ENCODE measurements at regions not wholly inside any gene's neighbourhood (a gene's known extent, or its start where the extent isn't known, plus 50 kb on each side); places are given as distances from the start of the nearest gene placed in this dataset.

DNA sequence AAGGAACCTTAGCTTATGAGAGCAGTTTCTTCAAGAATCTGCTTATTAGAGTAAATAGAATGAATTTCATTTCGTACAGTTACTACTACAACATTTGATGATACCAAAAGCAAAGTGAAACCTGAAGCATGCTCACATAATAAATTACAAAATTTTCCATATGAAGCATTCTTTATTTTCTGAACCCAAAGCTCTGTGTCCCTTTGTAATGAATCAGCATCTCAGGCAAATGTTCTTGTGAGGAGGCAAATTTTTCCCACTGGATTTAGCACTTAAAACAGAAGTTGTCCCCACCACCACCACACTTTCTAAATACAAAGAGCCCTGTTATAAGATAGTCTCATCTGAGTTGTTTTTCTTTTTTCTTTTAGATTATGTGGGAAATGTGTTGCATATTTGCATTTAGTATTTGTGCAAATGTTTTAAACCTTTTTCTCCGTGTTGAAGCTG is 70.7 kb upstream of the NFKB1 start:
- Histone ChIP-seq H4K91ac (ENCODE audit: low read depth, low read length, poor library complexity) (no peak overlapping the region), H2BK12ac (ENCODE audit: low read length) (no peak overlapping the region), H3K9ac (ENCODE audit: low read depth, low read length, poor library complexity) (no peak overlapping the region), H4K8ac (ENCODE audit: low read depth, low read length) (no peak overlapping the region), H3K23ac (ENCODE audit: low read depth, low read length, poor library complexity) (no peak overlapping the region), H3K4ac (ENCODE audit: low read length) (no peak overlapping the region), H3K18ac (ENCODE audit: low read length) (no peak overlapping the region), H3K27ac (replicated peaks; ENCODE audit: low read length) (no peak overlapping the region), H3K4me1 (ENCODE audit: control insufficient read depth in 2 of 2, insufficient read depth in 1 of 2, low read depth in 1 of 2, low read length in 2 of 2) (no peaks in the 10 kb centered on the region), H3K4me2 (ENCODE audit: insufficient read depth, low read length, poor library complexity, severe bottlenecking) (no peak overlapping the region), H2AK5ac (ENCODE audit: low read depth, low read length) (no peak overlapping the region), H2AFZ (ENCODE audit: low read length) (peak overlapping the region; percentile 79), H3K14ac (ENCODE audit: low read length) (no peak overlapping the region), H2BK15ac (ENCODE audit: low read length) (no peak overlapping the region), H3K9me3 (replicated peaks in 1 of 2; ENCODE audit: control insufficient read depth in 2 of 2, insufficient read depth in 1 of 2, low read depth in 1 of 2, low read length in 2 of 2) (peaks cover 0 to 5% of the 10 kb centered on the region in 2 donors), H2BK120ac (ENCODE audit: low read depth, low read length) (no peak overlapping the region), H3K27me3 (ENCODE audit: control insufficient read depth in 3 of 3, insufficient read depth in 3 of 3, low read depth in 1 of 3, low read length in 3 of 3) (no peaks in the 10 kb centered on the region), H3K79me1 (ENCODE audit: low read depth, low read length) (no peaks in the 10 kb centered on the region), H3K36me3 (replicated peaks in 1 of 2; ENCODE audit: control insufficient read depth in 2 of 2, insufficient read depth in 2 of 2, low read length in 2 of 2) (no peaks in the 10 kb centered on the region), H2BK5ac (ENCODE audit: low read length) (no peak overlapping the region), H3K4me3 (ENCODE audit: low read length in 2 of 2) (peak overlapping the region in 1 of 2 donors; percentile 45)
- no peak for DNase-seq (ENCODE audit: low spot score)
- WGBS, 2 donors (ENCODE audit: extremely low coverage in 2 of 2, insufficient read length in 2 of 2, insufficient replicate concordance in 1 of 2): no CpG with 5 or more reads among the region's 2 CpGs

DNA sequence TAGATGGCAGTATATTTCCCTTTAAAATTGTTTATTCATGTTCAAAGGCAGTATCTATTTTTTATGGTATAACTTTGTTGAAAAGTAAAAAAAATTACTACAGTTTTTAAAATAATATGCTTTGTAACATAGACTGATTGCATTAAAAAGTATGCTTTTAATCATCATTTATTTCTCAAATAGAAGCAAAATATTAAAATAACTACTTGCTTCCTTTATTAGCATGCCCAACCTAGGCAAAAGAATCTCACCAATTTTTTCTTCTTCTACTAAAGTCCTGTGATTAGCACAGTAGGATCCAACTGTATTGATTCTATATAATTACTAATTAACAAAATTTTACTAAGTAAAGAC is 69.6 kb upstream of the NFKB1 start:
- Histone ChIP-seq H3K4me2 (ENCODE audit: insufficient read depth, low read length, poor library complexity, severe bottlenecking) (no peak overlapping the region), H2BK12ac (ENCODE audit: low read length) (no peak overlapping the region), H3K36me3 (replicated peaks in 1 of 2; ENCODE audit: control insufficient read depth in 2 of 2, insufficient read depth in 2 of 2, low read length in 2 of 2) (no peaks in the 10 kb centered on the region), H3K27me3 (ENCODE audit: control insufficient read depth in 3 of 3, insufficient read depth in 3 of 3, low read depth in 1 of 3, low read length in 3 of 3) (no peaks in the 10 kb centered on the region), H3K4me3 (ENCODE audit: low read length in 2 of 2) (peak overlapping the region in 1 of 2 donors; percentile 45), H3K9ac (ENCODE audit: low read depth, low read length, poor library complexity) (no peak overlapping the region), H2BK120ac (ENCODE audit: low read depth, low read length) (no peak overlapping the region), H3K9me3 (replicated peaks in 1 of 2; ENCODE audit: control insufficient read depth in 2 of 2, insufficient read depth in 1 of 2, low read depth in 1 of 2, low read length in 2 of 2) (peaks cover 0 to 5% of the 10 kb centered on the region in 2 donors), H2BK5ac (ENCODE audit: low read length) (no peak overlapping the region), H2AFZ (ENCODE audit: low read length) (no peak overlapping the region), H3K79me1 (ENCODE audit: low read depth, low read length) (no peaks in the 10 kb centered on the region), H4K91ac (ENCODE audit: low read depth, low read length, poor library complexity) (no peak overlapping the region), H3K23ac (ENCODE audit: low read depth, low read length, poor library complexity) (no peak overlapping the region), H3K14ac (ENCODE audit: low read length) (no peak overlapping the region), H3K4ac (ENCODE audit: low read length) (no peak overlapping the region), H2AK5ac (ENCODE audit: low read depth, low read length) (no peak overlapping the region), H3K4me1 (ENCODE audit: control insufficient read depth in 2 of 2, insufficient read depth in 1 of 2, low read depth in 1 of 2, low read length in 2 of 2) (no peaks in the 10 kb centered on the region), H3K18ac (ENCODE audit: low read length) (no peak overlapping the region), H4K8ac (ENCODE audit: low read depth, low read length) (no peak overlapping the region), H2BK15ac (ENCODE audit: low read length) (no peak overlapping the region), H3K27ac (replicated peaks; ENCODE audit: low read length) (no peak overlapping the region)
- no peak for DNase-seq (ENCODE audit: low spot score)

DNA sequence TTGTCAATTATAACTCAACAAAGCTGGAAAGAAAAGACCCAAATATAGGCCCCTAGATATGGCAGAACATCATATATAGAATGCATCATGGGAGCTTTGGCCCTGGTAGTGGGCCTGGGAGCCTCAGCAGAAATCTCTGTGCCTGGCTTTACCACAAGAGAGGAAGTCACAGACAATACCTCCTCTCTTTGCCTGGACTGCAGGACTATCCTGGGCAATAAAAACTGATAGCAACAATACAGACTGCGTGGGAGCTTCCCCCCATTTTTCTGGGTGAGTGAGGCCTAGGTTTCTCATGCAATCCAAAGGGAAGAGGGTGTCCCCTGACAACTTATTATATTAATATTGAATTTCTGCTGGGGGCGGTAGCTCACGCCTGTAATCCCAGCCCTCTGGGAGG is 64.0 kb upstream of the NFKB1 start:
- H3K4me3 ChIP-seq (ENCODE audit: low read length in 2 of 2): no peak overlapping the region
- no peak overlapping the region for H2AFZ ChIP-seq (ENCODE audit: low read length)
- no CpG with 5 or more reads among the region's 3 CpGs for WGBS, 2 donors (ENCODE audit: extremely low coverage in 2 of 2, insufficient read length in 2 of 2, insufficient replicate concordance in 1 of 2)
- H2BK12ac ChIP-seq (ENCODE audit: low read length): no peak overlapping the region
- no peak overlapping the region for H3K4me2 ChIP-seq (ENCODE audit: insufficient read depth, low read length, poor library complexity, severe bottlenecking)
- H3K4ac ChIP-seq (ENCODE audit: low read length): no peak overlapping the region
- no peak overlapping the region for H3K27ac ChIP-seq (replicated peaks; ENCODE audit: low read length)
- no peak overlapping the region for H3K23ac ChIP-seq (ENCODE audit: low read depth, low read length, poor library complexity)
- no peaks in the 10 kb centered on the region for H3K79me1 ChIP-seq (ENCODE audit: low read depth, low read length)
- no peaks in the 10 kb centered on the region for H3K27me3 ChIP-seq (ENCODE audit: control insufficient read depth in 3 of 3, insufficient read depth in 3 of 3, low read depth in 1 of 3, low read length in 3 of 3)
- no peak overlapping the region for H2AK5ac ChIP-seq (ENCODE audit: low read depth, low read length)
- H3K14ac ChIP-seq (ENCODE audit: low read length): no peak overlapping the region
- no peak for DNase-seq (ENCODE audit: low spot score)
- no peak overlapping the region for H3K18ac ChIP-seq (ENCODE audit: low read length)
- peaks cover 0 to 5% of the 10 kb centered on the region in 2 donors for H3K9me3 ChIP-seq (replicated peaks in 1 of 2; ENCODE audit: control insufficient read depth in 2 of 2, insufficient read depth in 1 of 2, low read depth in 1 of 2, low read length in 2 of 2)
- H3K4me1 ChIP-seq (ENCODE audit: control insufficient read depth in 2 of 2, insufficient read depth in 1 of 2, low read depth in 1 of 2, low read length in 2 of 2): peaks cover 4 to 12% of the 10 kb centered on the region in 2 donors
- no peak overlapping the region for H2BK5ac ChIP-seq (ENCODE audit: low read length)
- no peak overlapping the region for H2BK120ac ChIP-seq (ENCODE audit: low read depth, low read length)
- H2BK15ac ChIP-seq (ENCODE audit: low read length): no peak overlapping the region
- H4K91ac ChIP-seq (ENCODE audit: low read depth, low read length, poor library complexity): no peak overlapping the region
- H3K36me3 ChIP-seq (replicated peaks in 1 of 2; ENCODE audit: control insufficient read depth in 2 of 2, insufficient read depth in 2 of 2, low read length in 2 of 2): no peaks in the 10 kb centered on the region
- no peak overlapping the region for H4K8ac ChIP-seq (ENCODE audit: low read depth, low read length)
- H3K9ac ChIP-seq (ENCODE audit: low read depth, low read length, poor library complexity): no peak overlapping the region

- Histone ChIP-seq H3K4me3 (ENCODE audit: low read length in 2 of 2) (no peak overlapping the region), H3K14ac (ENCODE audit: low read length) (no peak overlapping the region), H2BK5ac (ENCODE audit: low read length) (no peak overlapping the region), H4K8ac (ENCODE audit: low read depth, low read length) (no peak overlapping the region), H3K4ac (ENCODE audit: low read length) (no peak overlapping the region), H3K4me2 (ENCODE audit: insufficient read depth, low read length, poor library complexity, severe bottlenecking) (no peak overlapping the region), H3K36me3 (replicated peaks in 1 of 2; ENCODE audit: control insufficient read depth in 2 of 2, insufficient read depth in 2 of 2, low read length in 2 of 2) (no peaks in the 10 kb centered on the region), H3K9me3 (replicated peaks in 1 of 2; ENCODE audit: control insufficient read depth in 2 of 2, insufficient read depth in 1 of 2, low read depth in 1 of 2, low read length in 2 of 2) (peaks cover 0 to 5% of the 10 kb centered on the region in 2 donors), H2BK120ac (ENCODE audit: low read depth, low read length) (no peak overlapping the region), H2BK12ac (ENCODE audit: low read length) (no peak overlapping the region), H3K23ac (ENCODE audit: low read depth, low read length, poor library complexity) (no peak overlapping the region), H3K18ac (ENCODE audit: low read length) (no peak overlapping the region), H2AFZ (ENCODE audit: low read length) (peak overlapping the region; percentile 63), H3K27ac (replicated peaks; ENCODE audit: low read length) (no peak overlapping the region), H2AK5ac (ENCODE audit: low read depth, low read length) (no peak overlapping the region), H3K9ac (ENCODE audit: low read depth, low read length, poor library complexity) (no peak overlapping the region), H3K4me1 (ENCODE audit: control insufficient read depth in 2 of 2, insufficient read depth in 1 of 2, low read depth in 1 of 2, low read length in 2 of 2) (peaks cover 4 to 12% of the 10 kb centered on the region in 2 donors), H4K91ac (ENCODE audit: low read depth, low read length, poor library complexity) (no peak overlapping the region), H3K27me3 (ENCODE audit: control insufficient read depth in 3 of 3, insufficient read depth in 3 of 3, low read depth in 1 of 3, low read length in 3 of 3) (no peaks in the 10 kb centered on the region), H2BK15ac (ENCODE audit: low read length) (no peak overlapping the region), H3K79me1 (ENCODE audit: low read depth, low read length) (no peaks in the 10 kb centered on the region)
- no peak for DNase-seq (ENCODE audit: low spot score)
- no CpG with 5 or more reads among the region's 4 CpGs for WGBS, 2 donors (ENCODE audit: extremely low coverage in 2 of 2, insufficient read length in 2 of 2, insufficient replicate concordance in 1 of 2)
These were observed 62.5 kb upstream of the NFKB1 start for GRCh38 chr4:102438396-102439235.

Measured in neuronal stem cell (in vitro differentiated cells).